GM21528 (cell line): ENCODE measurements at regions not wholly inside any gene's neighbourhood (a gene's known extent, or its start where the extent isn't known, plus 50 kb on each side); places are given as distances from the start of the nearest gene placed in this dataset.
"Not testable (repeated sequence)": the region's sequence is repeated elsewhere in the genome, so short reads cannot be mapped to it uniquely, and the experiment has no call there.

ENCODE experiments used
- ATAC-seq: cut with Tn5 transposase; IDR thresholded peaks from one replicate; pipeline ENCODE4 v1.9.1; 2021; ENCODE audit warnings: mild to moderate bottlenecking, moderate library complexity; ENCODE audit not compliant: unreplicated experiment, low FRiP score

GRCh38 chr6:21332660-21333059, 260.9 kb upstream of the SOX4 start:
- ATAC-seq: no peak

GRCh38 chr6:21333715-21334114, 259.8 kb upstream of the SOX4 start:
- ATAC-seq: no peak

GRCh38 chr6:21334651-21335050, 258.9 kb upstream of the SOX4 start:
- no peak for ATAC-seq

DNA sequence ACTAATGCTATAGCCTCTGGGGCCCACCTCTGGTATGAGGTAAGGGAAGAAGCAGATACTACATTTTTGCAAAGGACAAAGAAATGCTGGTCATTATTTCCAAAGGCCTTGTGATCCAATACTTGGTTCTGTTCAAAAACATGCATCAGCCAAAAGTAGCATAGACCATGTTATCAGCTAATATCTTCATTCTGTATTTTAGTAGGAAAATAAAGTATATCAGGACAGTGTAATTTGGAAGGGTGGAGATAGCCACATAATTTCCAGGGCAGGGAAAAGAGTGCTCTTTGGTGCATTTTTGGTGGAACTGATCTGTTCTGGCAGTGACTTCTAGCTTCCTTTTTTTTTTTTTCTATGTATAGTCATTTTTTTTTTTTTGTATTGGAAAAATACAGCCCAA, 258.0 kb upstream of the SOX4 start:
- no peak for ATAC-seq

GRCh38 chr6:21337263-21337662, 256.3 kb upstream of the SOX4 start:
- no peak for ATAC-seq

- ATAC-seq: no peak
Observed at GRCh38 chr6:21340573-21340972, 253.0 kb upstream of the SOX4 start.

DNA sequence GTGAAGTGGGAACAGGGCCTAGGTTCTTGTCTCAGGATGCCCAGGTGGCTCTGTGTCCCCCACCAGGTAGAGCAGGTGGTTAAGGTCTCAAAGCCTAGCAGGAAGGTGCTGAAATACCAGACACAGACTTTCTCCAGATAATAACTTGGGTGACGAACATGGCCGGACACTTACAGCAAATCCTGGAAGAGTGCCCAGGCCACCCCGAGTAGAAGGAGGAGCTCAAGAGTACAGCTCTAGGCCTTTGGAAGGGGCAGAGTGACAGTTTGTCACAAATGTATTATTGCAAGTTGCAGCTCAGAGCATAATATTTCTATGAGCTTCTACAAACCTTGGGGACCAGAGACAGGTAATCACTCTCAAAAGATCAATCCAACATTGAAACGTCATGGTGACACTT, 251.6 kb upstream of the SOX4 start:
- no peak for ATAC-seq

- no peak for ATAC-seq
Observed at GRCh38 chr6:21342501-21342900, 251.1 kb upstream of the SOX4 start.

DNA sequence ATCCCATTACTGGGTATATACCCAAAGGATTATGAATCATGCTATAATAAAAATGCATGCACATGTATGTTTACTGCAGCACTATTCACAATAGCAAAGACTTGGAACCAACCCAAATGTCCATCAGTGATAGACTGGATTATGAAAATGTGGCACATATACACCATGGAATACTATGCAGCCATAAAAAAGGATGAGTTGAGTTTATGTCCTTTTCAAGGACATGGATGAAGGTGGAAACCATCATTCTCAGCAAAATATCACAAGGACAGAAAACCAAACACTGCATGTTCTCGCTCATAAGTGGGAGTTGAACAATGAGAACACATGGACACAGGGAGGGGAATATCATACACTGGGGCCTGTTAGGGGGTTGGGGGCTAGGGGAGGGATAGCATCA, 247.8 kb upstream of the SOX4 start:
- not testable (repeated sequence) for ATAC-seq

DNA sequence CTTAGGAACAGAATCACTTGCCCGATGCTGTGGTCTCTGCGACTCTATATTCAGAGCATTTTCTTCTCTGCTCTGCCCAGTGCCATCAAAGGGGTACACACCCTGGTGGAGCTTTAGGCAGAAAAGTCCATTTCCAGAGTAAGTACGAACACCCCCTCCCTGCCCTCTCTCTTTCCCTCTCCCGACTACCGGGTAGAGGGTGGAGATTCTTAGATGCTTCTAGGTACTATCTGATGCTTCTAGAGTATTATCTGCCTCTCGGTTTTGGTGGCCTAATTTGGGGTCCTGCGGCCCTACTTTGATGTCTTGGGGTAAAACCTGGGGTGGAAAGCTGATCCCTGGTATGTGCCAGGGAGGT, 245.4 kb upstream of the SOX4 start:
- ATAC-seq: no peak

- ATAC-seq: no peak
Observed at GRCh38 chr6:21348504-21349195, 244.9 kb upstream of the SOX4 start.

DNA sequence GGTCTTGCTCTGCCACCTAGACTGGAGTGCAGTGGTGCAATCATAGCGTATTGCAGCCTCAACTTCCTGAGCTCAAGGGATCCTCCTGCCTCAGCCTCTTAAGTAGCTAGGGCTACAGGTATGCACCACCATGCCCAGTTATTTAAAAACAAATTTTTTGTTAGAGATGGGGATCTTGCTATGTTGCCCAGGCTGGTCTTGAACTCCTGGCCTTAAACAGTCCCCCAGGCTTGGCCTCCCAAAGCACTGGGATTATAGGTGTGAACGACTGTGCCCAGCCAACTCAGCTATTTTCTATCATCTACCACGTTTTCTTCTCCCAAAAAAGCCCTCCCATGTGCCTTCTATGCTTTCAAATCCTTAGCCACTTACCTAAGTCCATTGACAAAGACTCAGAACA, 243.7 kb upstream of the SOX4 start:
- ATAC-seq: no peak

GRCh38 chr6:21350926-21351325, 242.6 kb upstream of the SOX4 start:
- ATAC-seq: no peak

DNA sequence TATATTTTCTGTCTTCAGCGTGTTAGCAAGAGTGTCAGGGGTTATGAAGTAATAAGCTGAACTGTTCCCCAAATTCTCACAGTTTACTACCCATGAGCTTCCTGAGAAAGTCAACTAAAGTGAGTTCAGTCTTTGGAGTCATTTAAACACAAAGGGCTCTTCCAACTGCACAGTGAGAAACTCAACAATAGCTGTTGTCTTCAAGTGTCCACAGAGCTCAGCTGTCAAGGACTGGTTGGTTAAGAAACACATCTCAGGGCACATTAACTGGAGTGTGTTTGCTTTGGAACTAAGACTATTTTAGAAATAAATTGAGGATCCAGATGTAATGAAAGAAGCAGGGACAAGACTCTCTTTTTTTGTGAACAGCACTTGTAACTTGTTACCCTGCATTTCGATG, 241.4 kb upstream of the SOX4 start:
- no peak for ATAC-seq

- no peak for ATAC-seq
Observed at GRCh38 chr6:21354805-21355238, 238.7 kb upstream of the SOX4 start.

DNA sequence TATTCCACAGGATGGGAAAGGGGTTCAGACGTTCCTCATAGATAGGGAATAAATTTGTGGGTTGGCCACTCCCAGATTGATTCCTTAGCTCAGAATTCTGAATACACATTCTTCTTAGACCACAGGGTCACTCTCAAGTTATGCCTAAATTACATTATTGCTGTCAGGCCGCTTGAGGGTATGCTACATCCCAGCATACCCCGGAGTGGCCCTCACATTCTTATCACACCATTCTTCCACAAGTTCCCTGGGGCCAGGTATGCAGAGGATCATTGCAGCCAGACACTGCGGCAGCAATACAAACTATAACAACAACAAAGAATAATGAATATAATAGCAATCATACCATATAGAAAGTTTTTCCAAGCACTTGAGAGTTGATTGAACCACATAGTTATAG, 237.9 kb upstream of the SOX4 start:
- no peak for ATAC-seq

DNA sequence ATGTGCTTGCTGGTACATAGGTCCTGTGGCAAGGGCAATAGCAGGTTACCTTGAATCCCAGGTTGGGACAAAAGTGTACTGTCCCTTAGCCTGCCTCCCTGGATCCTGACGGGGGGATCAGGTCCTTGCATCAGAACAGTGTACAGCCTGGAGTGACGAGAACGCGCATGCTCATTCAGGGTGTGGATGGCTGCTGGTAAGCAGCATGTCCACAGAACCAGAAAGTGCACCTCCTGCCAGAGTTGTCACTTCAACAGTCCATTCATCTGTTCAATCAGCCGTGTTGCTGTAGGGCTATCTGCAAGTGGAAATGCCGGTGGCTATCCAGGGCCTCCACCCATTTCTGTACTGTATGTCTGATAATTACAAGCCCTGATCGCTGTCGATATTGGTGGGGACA, 236.3 kb upstream of the SOX4 start:
- no peak for ATAC-seq

GRCh38 chr6:21359926-21360325, 233.6 kb upstream of the SOX4 start:
- ATAC-seq: no peak

GRCh38 chr6:21360336-21360735, 233.2 kb upstream of the SOX4 start:
- ATAC-seq: no peak

- no peak for ATAC-seq
Observed at GRCh38 chr6:21367148-21367547, 226.4 kb upstream of the SOX4 start.

GRCh38 chr6:21367649-21368154, 225.8 kb upstream of the SOX4 start:
- no peak for ATAC-seq

GRCh38 chr6:21371061-21371460, 222.5 kb upstream of the SOX4 start:
- no peak for ATAC-seq

GRCh38 chr6:21371676-21372171, 221.8 kb upstream of the SOX4 start:
- no peak for ATAC-seq
